HepG2 (cell line): ENCODE measurements at regions not wholly inside any gene's neighbourhood (a gene's known extent, or its start where the extent isn't known, plus 50 kb on each side); places are given as distances from the start of the nearest gene placed in this dataset.

Experiments used
- ATAC-seq: fragments of 200-7000 bp; cut with Tn5 transposase; 3 replicates; pipeline ENCODE4 v1.9.1; 2020; ENCODE audit warnings: mild to moderate bottlenecking, moderate library complexity
- BruUV-seq: library from RNA; stranded (reverse); fragments of 400-500 nt; replicated peaks from 2 replicates; lab custom pipeline; 2021; lab: Mats Ljungman, UMichigan
- CTCF ChIA-PET: fragments of 300-600 bp; formaldehyde crosslinking; extraction: SDS; loops from one replicate; lab custom pipeline; 2021; ENCODE audit warnings: low total read pairs, inconsistent platforms, low intra/inter-chr PET ratio; lab: Yijun Ruan, JAX
- POLR2A ChIA-PET: fragments of 350-600 bp; sonication (Branson Sonifier 250); formaldehyde crosslinking; loops from one replicate; lab custom pipeline; 2020; ENCODE audit warnings: antibody characterized with exemption, inconsistent platforms; lab: Yijun Ruan, JAX
- DNase-seq: peaks from one replicate; pipeline ENCODE4 v3.0.0-alpha.2; 2015; ENCODE audit warnings: low spot score
- FAIRE-seq: peaks from 3 replicates; lab custom pipeline; 2011; peaks lifted over from hg19 to GRCh38; lab: Jason Lieb, UNC
- H2AFZ ChIP-seq: one replicate; pipeline ENCODE4 v1.6.1; 2011; ENCODE audit warnings: low read length, inconsistent platforms
- H3K27ac ChIP-seq: fragments of 300-600 bp; 3 replicates; pipeline ENCODE4 v1.8.0; 2011; ENCODE audit warnings: mixed run types, mild to moderate bottlenecking, mixed read lengths, low read length, inconsistent platforms; ENCODE audit not compliant: insufficient read depth; ENCODE audit errors: extremely low read length
- H3K27me3 ChIP-seq, 2 experiments: fragments of 200-600 bp in 1 of 2; 2 replicates in 1 of 2; 3 replicates in 1 of 2; pipeline versions ENCODE4 v1.6.0 to v1.8.0; 2011; ENCODE audit warnings: low read length in 2 of 2, mild to moderate bottlenecking in 2 of 2, moderate library complexity in 2 of 2, inconsistent platforms in 1 of 2; ENCODE audit not compliant: insufficient read depth in 2 of 2, control insufficient read depth in 1 of 2
- H3K36me3 ChIP-seq, 2 experiments: fragments of 200-600 bp in 1 of 2; replicated peaks in 1 of 2; 2 replicates in 1 of 2; 3 replicates in 1 of 2; pipeline versions ENCODE4 v1.5.1 to v1.8.0; 2011; ENCODE audit warnings: low read length in 2 of 2, inconsistent platforms in 1 of 2; ENCODE audit not compliant: insufficient read depth in 2 of 2, control insufficient read depth in 1 of 2
- H3K4me1 ChIP-seq: 2 replicates; pipeline ENCODE4 v1.5.1; 2012; ENCODE audit warnings: low read length, inconsistent platforms; ENCODE audit not compliant: insufficient read depth
- H3K4me2 ChIP-seq: 2 replicates; pipeline ENCODE4 v1.6.0; 2011; ENCODE audit warnings: low read depth, low read length, inconsistent platforms
- H3K4me3 ChIP-seq, 3 experiments: fragments of 200-600 bp in 1 of 3; sonication (generic), shearing (Covaris generic) in 1 of 3; replicated peaks in 1 of 3; 2 replicates each; pipeline ENCODE4 v1.5.1; 2011 to 2016; ENCODE audit warnings: low read length in 3 of 3, inconsistent platforms in 2 of 3, low read depth in 2 of 3, mild to moderate bottlenecking in 2 of 3, control low read depth in 1 of 3, mixed read lengths in 1 of 3; ENCODE audit not compliant: insufficient read depth in 1 of 3
- H3K79me2 ChIP-seq: one replicate; pipeline ENCODE4 v1.6.1; 2011; ENCODE audit warnings: low read length, inconsistent platforms; ENCODE audit not compliant: insufficient read depth
- H3K9ac ChIP-seq: 2 replicates; pipeline ENCODE4 v1.6.0; 2011; ENCODE audit warnings: mild to moderate bottlenecking, low read depth, low read length, inconsistent platforms; ENCODE audit not compliant: insufficient read depth
- H3K9me3 ChIP-seq: 2 replicates; pipeline ENCODE4 v1.5.1; 2012; ENCODE audit warnings: mild to moderate bottlenecking, low read length
- H4K20me1 ChIP-seq: 2 replicates; pipeline ENCODE4 v1.6.0; 2011; ENCODE audit warnings: inconsistent platforms, mild to moderate bottlenecking, low read length, moderate library complexity; ENCODE audit not compliant: insufficient read depth
- ATF7 ChIP-seq, 2 experiments: fragments of 450-650 bp in 1 of 2; sonication (generic) in 1 of 2; formaldehyde crosslinking in 1 of 2; IDR thresholded peaks; 2 replicates each; pipeline versions ENCODE4 v1.4.0 to v1.6.1; 2016 to 2020; ENCODE audit warnings: antibody characterized with exemption in 1 of 2, mild to moderate bottlenecking in 1 of 2, missing genetic modification reagents in 1 of 2
- CENPX ChIP-seq: sonication (generic); formaldehyde crosslinking; IDR thresholded peaks from 2 replicates; pipeline ENCODE4 v1.9.0; 2021; ENCODE audit warnings: mild to moderate bottlenecking, missing genetic modification reagents, moderate library complexity
- MAFF ChIP-seq: IDR thresholded peaks from 2 replicates; pipeline ENCODE4 v1.6.1; 2011; ENCODE audit warnings: low read depth, low read length, improper control_type of control experiment
- MAFK ChIP-seq, 2 experiments: IDR thresholded peaks in 1 of 2; conservative IDR thresholded peaks in 1 of 2; 2 replicates each; pipeline ENCODE4 v1.6.1; 2011; ENCODE audit warnings: improper control_type of control experiment in 2 of 2, low read length in 2 of 2
- RFX3 ChIP-seq: IDR thresholded peaks from 2 replicates; pipeline ENCODE4 v1.6.1; 2016; ENCODE audit warnings: missing biosample characterization, missing genetic modification reagents
- RORA ChIP-seq: sonication (generic); formaldehyde crosslinking; IDR thresholded peaks from 2 replicates; pipeline ENCODE4 v1.5.0; 2020; ENCODE audit warnings: mild to moderate bottlenecking, missing genetic modification reagents, moderate library complexity
- TARDBP ChIP-seq: sonication (generic); formaldehyde crosslinking; IDR thresholded peaks from 2 replicates; pipeline ENCODE4 v1.8.0; 2022; ENCODE audit warnings: mild to moderate bottlenecking, missing genetic modification reagents
- ZFP82 ChIP-seq: sonication (generic); formaldehyde crosslinking; IDR thresholded peaks from 2 replicates; pipeline ENCODE4 v1.5.1; 2020; ENCODE audit warnings: mild to moderate bottlenecking, missing genetic modification reagents, borderline replicate concordance
- ZNF746 ChIP-seq: sonication (generic); formaldehyde crosslinking; IDR thresholded peaks from 2 replicates; pipeline ENCODE4 v1.8.0; 2022; ENCODE audit warnings: mild to moderate bottlenecking, missing genetic modification reagents
- ZNF761 ChIP-seq: sonication (generic); formaldehyde crosslinking; conservative IDR thresholded peaks from 2 replicates; pipeline ENCODE4 v1.4.0; 2020; ENCODE audit warnings: mild to moderate bottlenecking, missing genetic modification reagents
- ZSCAN12 ChIP-seq: sonication (generic); formaldehyde crosslinking; IDR thresholded peaks from 2 replicates; pipeline ENCODE4 v1.9.0; 2021; ENCODE audit warnings: mild to moderate bottlenecking, missing genetic modification reagents
- WGBS: methylation state at CpG from one replicate; pipeline ENCODE4 v1.1.6; 2017; ENCODE audit warnings: low lambda C conversion rate; 5-methylcytosine and 5-hydroxymethylcytosine counted together
- in situ Hi-C: cut with HindIII; loops from 2 replicates; pipeline ENCODE4 v1.10.0; 2017; ENCODE audit warnings: low pct_unique_long_range_greater_than_20kb; ENCODE audit not compliant: extremely low pct_ligation_motif_present
- intact Hi-C: fragments of 100-400 bp; cut with micrococcal nuclease; formaldehyde crosslinking; loops from one replicate; pipeline ENCODE4 v1.10.0; 2022; ENCODE audit not compliant: unreplicated experiment
- TF ChIP-seq, protein P1 (sequence below): sonication (generic); formaldehyde crosslinking; IDR thresholded peaks from 2 replicates; pipeline ENCODE4 v1.8.0; 2022; ENCODE audit warnings: mild to moderate bottlenecking, missing genetic modification reagents; ENCODE audit not compliant: insufficient replicate concordance
- TF ChIP-seq, protein P2 (sequence below): sonication (generic); formaldehyde crosslinking; conservative IDR thresholded peaks from 2 replicates; pipeline ENCODE4 v1.4.0; 2020; ENCODE audit warnings: missing genetic modification reagents

GRCh38 chr3:68468695-68469375 is 463.5 kb downstream of the TAFA4 start:
- ATAC-seq (no peak), DNase-seq (no peak), FAIRE-seq (no peak)
- no TSS peak for BruUV-seq
- WGBS, result 2% methylated on average over 3 of the region's 3 CpGs
- Histone ChIP-seq H3K9me3 (no peaks in the 10 kb centered on the region), H3K79me2 (no peaks in the 10 kb centered on the region), H2AFZ (no peak overlapping the region), H3K4me3 (no peak overlapping the region), H3K27ac (no peak overlapping the region), H3K9ac (no peak overlapping the region), H3K36me3 (no peaks in the 10 kb centered on the region), H3K27me3 (no peaks in the 10 kb centered on the region), H3K4me1 (no peaks in the 10 kb centered on the region), H3K4me2 (no peak overlapping the region), H4K20me1 (no peaks in the 10 kb centered on the region)
- intact Hi-C loops, result no loop called here
- TF ChIP-seq ZSCAN12 (CRISPR knock-in tag) (no peak), MAFK (conservative IDR thresholded peaks at IDR 0.05 in 1 of 2, IDR thresholded peaks at IDR 0.05 in 1 of 2; ENCODE audit: low read length in 2 of 2) (peak; percentile 91 to 95), ATF7 (IDR thresholded peaks at IDR 0.05) (no peak), ATF7 (CRISPR knock-in tag; IDR thresholded peaks at IDR 0.05) (no peak), MAFF (peak; percentile 92)
- TF ChIP-seq, protein P1, sequence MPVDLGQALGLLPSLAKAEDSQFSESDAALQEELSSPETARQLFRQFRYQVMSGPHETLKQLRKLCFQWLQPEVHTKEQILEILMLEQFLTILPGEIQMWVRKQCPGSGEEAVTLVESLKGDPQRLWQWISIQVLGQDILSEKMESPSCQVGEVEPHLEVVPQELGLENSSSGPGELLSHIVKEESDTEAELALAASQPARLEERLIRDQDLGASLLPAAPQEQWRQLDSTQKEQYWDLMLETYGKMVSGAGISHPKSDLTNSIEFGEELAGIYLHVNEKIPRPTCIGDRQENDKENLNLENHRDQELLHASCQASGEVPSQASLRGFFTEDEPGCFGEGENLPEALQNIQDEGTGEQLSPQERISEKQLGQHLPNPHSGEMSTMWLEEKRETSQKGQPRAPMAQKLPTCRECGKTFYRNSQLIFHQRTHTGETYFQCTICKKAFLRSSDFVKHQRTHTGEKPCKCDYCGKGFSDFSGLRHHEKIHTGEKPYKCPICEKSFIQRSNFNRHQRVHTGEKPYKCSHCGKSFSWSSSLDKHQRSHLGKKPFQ (CRISPR knock-in tag), result no peak
- ChIA-PET CTCF (no interaction called here), POLR2A (no interaction called here)
- in situ Hi-C loops, result no loop called here

DNA sequence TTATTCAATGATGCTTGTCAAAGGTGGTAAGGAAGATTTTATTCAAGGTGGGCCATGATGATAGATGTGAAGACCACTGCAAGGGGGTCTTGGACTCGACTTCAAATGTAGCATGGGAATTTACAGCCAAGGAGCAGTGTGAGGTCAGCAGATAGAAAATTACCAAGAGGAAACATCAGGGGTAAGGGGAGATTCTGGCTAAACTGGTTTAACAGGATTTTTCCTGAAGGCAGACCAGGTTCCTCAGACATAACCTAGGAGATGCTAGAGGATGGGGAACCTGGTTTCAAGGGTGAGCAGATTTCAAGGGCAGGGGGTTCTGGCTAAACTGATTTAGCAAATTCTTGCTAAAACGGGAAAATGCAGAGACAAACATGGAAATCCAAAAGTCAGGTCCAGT is 464.9 kb downstream of the TAFA4 start:
- POLR2A ChIA-PET, result no interaction called here
- H4K20me1 ChIP-seq, result no peaks in the 10 kb centered on the region
- no TSS peak for BruUV-seq

More for the DNA sequence above, 464.9 kb downstream of the TAFA4 start:
- TF ChIP-seq, protein P2, sequence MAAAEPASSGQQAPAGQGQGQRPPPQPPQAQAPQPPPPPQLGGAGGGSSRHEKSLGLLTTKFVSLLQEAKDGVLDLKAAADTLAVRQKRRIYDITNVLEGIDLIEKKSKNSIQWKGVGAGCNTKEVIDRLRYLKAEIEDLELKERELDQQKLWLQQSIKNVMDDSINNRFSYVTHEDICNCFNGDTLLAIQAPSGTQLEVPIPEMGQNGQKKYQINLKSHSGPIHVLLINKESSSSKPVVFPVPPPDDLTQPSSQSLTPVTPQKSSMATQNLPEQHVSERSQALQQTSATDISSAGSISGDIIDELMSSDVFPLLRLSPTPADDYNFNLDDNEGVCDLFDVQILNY (CRISPR knock-in tag), result no peak
- TF ChIP-seq TARDBP (CRISPR knock-in tag), result no peak
- no peak for TF ChIP-seq ZNF746 (CRISPR knock-in tag)
- no peak for TF ChIP-seq ZFP82
- TF ChIP-seq RORA (CRISPR knock-in tag), result no peak
- no peak for TF ChIP-seq CENPX (CRISPR knock-in tag)
- TF ChIP-seq RFX3 (CRISPR knock-in tag), result no peak
- TF ChIP-seq ZNF761, result no peak
- CTCF ChIA-PET, result no interaction called here
- in situ Hi-C loops (no loop called here), intact Hi-C loops (no loop called here)
- whole genome bisulfite sequencing, result 0% methylated on average over 2 of the region's 2 CpGs
- Histone ChIP-seq H3K9ac (no peak overlapping the region), H3K27me3 (no peaks in the 10 kb centered on the region), H3K4me3 (no peak overlapping the region), H3K27ac (no peak overlapping the region), H3K79me2 (no peaks in the 10 kb centered on the region), H2AFZ (no peak overlapping the region), H3K4me1 (no peaks in the 10 kb centered on the region), H3K4me2 (no peak overlapping the region), H3K36me3 (no peaks in the 10 kb centered on the region), H3K9me3 (no peaks in the 10 kb centered on the region)
- ATAC-seq (no peak), FAIRE-seq (no peak), DNase-seq (no peak)
